K562 (cell line): ENCODE measurements at regions not wholly inside any gene's neighbourhood (a gene's known extent, or its start where the extent isn't known, plus 50 kb on each side); places are given as distances from the start of the nearest gene placed in this dataset.

ENCODE experiments used
- CBFA2T3 ChIP-seq: fragments of 450-650 bp; IDR thresholded peaks from 2 replicates; pipeline ENCODE4 v1.6.1; 2017
- ELF1 ChIP-seq: fragments of 200-800 bp; sonication (Bioruptor generic); IDR thresholded peaks from 2 replicates; pipeline ENCODE4 v1.6.1; 2016; ENCODE audit warnings: missing genetic modification characterization, missing compliant biosample characterization
- EP300 ChIP-seq: IDR thresholded peaks from 2 replicates; pipeline ENCODE4 v1.6.1; 2012; ENCODE audit warnings: low read length, improper control_type of control experiment
- GATA2 ChIP-seq: sonication (generic); formaldehyde crosslinking; IDR thresholded peaks from 2 replicates; pipeline ENCODE4 v1.4.0; 2020; ENCODE audit warnings: mild to moderate bottlenecking, missing genetic modification reagents
- HDAC1 ChIP-seq, 2 experiments: fragments of 450-650 bp; IDR thresholded peaks; 2 replicates each; pipeline ENCODE4 v1.6.1; 2016 to 2017; ENCODE audit warnings: inconsistent platforms in 1 of 2, mild to moderate bottlenecking in 1 of 2, moderate library complexity in 1 of 2
- HMGN3 ChIP-seq: IDR thresholded peaks from 2 replicates; pipeline ENCODE4 v1.6.1; 2011; ENCODE audit warnings: borderline replicate concordance, low read depth, mild to moderate bottlenecking, mixed read lengths, low read length; ENCODE audit not compliant: insufficient read length; ENCODE audit errors: extremely low read depth
- KLF16 ChIP-seq: IDR thresholded peaks from 2 replicates; pipeline ENCODE4 v1.6.1; 2016; ENCODE audit warnings: antibody characterized with exemption
- MAZ ChIP-seq, 2 experiments: fragments of 450-650 bp in 1 of 2; sonication (generic) in 1 of 2; formaldehyde crosslinking; IDR thresholded peaks in 1 of 2; conservative IDR thresholded peaks in 1 of 2; 2 replicates each; pipeline versions ENCODE4 v1.4.0 to v1.5.0; 2020; ENCODE audit warnings: mild to moderate bottlenecking in 1 of 2, missing genetic modification reagents in 1 of 2
- MCM7 ChIP-seq, 2 experiments: fragments of 450-650 bp; IDR thresholded peaks; 2 replicates each; pipeline ENCODE4 v1.6.1; 2016 to 2018
- MIER1 ChIP-seq: fragments of 450-650 bp; IDR thresholded peaks from 2 replicates; pipeline ENCODE4 v1.6.1; 2016; ENCODE audit warnings: antibody characterized with exemption, mild to moderate bottlenecking, low read depth
- NRF1 ChIP-seq, 2 experiments: fragments of 450-650 bp; IDR thresholded peaks in 1 of 2; conservative IDR thresholded peaks in 1 of 2; 2 replicates each; pipeline ENCODE4 v1.6.1; 2014; ENCODE audit warnings: mild to moderate bottlenecking in 2 of 2
- PML ChIP-seq: IDR thresholded peaks from 2 replicates; pipeline ENCODE4 v1.6.1; 2012; ENCODE audit warnings: low read length, inconsistent platforms
- RNF2 ChIP-seq: sonication (generic); IDR thresholded peaks from 2 replicates; pipeline ENCODE4 v1.6.1; 2016
- SMAD4 ChIP-seq: fragments of 250-450 bp; sonication (Bioruptor Pico); conservative IDR thresholded peaks from 2 replicates; pipeline ENCODE4 v1.8.0; 2021; ENCODE audit warnings: inconsistent platforms, mild to moderate bottlenecking, moderate library complexity
- SMARCA4 ChIP-seq: fragments of 450-650 bp; IDR thresholded peaks from 2 replicates; pipeline ENCODE4 v1.6.1; 2016
- SMARCE1 ChIP-seq: fragments of 450-650 bp; IDR thresholded peaks from 2 replicates; pipeline ENCODE4 v1.7.1; 2016; ENCODE audit warnings: mild to moderate bottlenecking
- SNIP1 ChIP-seq: fragments of 450-650 bp; IDR thresholded peaks from 2 replicates; pipeline ENCODE4 v1.7.1; 2017; ENCODE audit warnings: low read depth, mild to moderate bottlenecking
- SOX6 ChIP-seq: fragments of 450-650 bp; IDR thresholded peaks from 2 replicates; pipeline ENCODE4 v1.6.1; 2014; ENCODE audit warnings: mild to moderate bottlenecking
- TAF15 ChIP-seq: fragments of 200-400 bp; formaldehyde crosslinking; IDR thresholded peaks from 2 replicates; pipeline ENCODE4 v1.6.1; 2017; ENCODE audit warnings: mild to moderate bottlenecking, low read depth, low read length, moderate library complexity
- TARDBP ChIP-seq: fragments of 450-650 bp; IDR thresholded peaks from 2 replicates; pipeline ENCODE4 v1.6.1; 2016
- TEAD1 ChIP-seq, 2 experiments: fragments of 450-650 bp in 1 of 2; sonication (generic) in 1 of 2; formaldehyde crosslinking; IDR thresholded peaks; 2 replicates each; pipeline versions ENCODE4 v1.4.0 to v1.8.0; 2020 to 2022; ENCODE audit warnings: mild to moderate bottlenecking in 2 of 2, missing genetic modification reagents in 1 of 2
- TEAD4 ChIP-seq, 2 experiments: sonication (generic) in 1 of 2; formaldehyde crosslinking in 1 of 2; IDR thresholded peaks; 2 replicates each; pipeline versions ENCODE4 v1.6.1 to v1.8.0; 2012 to 2022; ENCODE audit warnings: borderline replicate concordance in 1 of 2, inconsistent platforms in 1 of 2, low read length in 1 of 2, mild to moderate bottlenecking in 1 of 2, missing genetic modification reagents in 1 of 2
- TRIM24 ChIP-seq, 2 experiments: fragments of 450-650 bp; IDR thresholded peaks; 2 replicates each; pipeline ENCODE4 v1.6.1; 2016
- VEZF1 ChIP-seq: fragments of 200-800 bp; sonication (Bioruptor generic); IDR thresholded peaks from 2 replicates; pipeline ENCODE4 v1.6.1; 2017; ENCODE audit warnings: missing genetic modification characterization, missing compliant biosample characterization
- ZNF507 ChIP-seq: conservative IDR thresholded peaks from 2 replicates; pipeline ENCODE4 v1.6.1; 2017; ENCODE audit warnings: missing genetic modification characterization, missing compliant biosample characterization
- TF ChIP-seq, protein P1 (sequence below), 2 experiments: IDR thresholded peaks; 2 replicates each; pipeline ENCODE4 v1.6.1; 2011; ENCODE audit warnings: borderline replicate concordance in 1 of 2, control low read depth in 1 of 2, low read depth in 1 of 2, low read length in 1 of 2, mild to moderate bottlenecking in 1 of 2, mixed read lengths in 1 of 2, moderate library complexity in 1 of 2; ENCODE audit not compliant: insufficient read depth in 1 of 2, insufficient read length in 1 of 2, poor library complexity in 1 of 2, severe bottlenecking in 1 of 2; ENCODE audit errors: extremely low read depth in 1 of 2
- TF ChIP-seq, protein P2 (sequence below): fragments of 450-650 bp; IDR thresholded peaks from 2 replicates; pipeline ENCODE4 v1.6.1; 2016; ENCODE audit warnings: low read depth, mild to moderate bottlenecking, moderate library complexity

DNA sequence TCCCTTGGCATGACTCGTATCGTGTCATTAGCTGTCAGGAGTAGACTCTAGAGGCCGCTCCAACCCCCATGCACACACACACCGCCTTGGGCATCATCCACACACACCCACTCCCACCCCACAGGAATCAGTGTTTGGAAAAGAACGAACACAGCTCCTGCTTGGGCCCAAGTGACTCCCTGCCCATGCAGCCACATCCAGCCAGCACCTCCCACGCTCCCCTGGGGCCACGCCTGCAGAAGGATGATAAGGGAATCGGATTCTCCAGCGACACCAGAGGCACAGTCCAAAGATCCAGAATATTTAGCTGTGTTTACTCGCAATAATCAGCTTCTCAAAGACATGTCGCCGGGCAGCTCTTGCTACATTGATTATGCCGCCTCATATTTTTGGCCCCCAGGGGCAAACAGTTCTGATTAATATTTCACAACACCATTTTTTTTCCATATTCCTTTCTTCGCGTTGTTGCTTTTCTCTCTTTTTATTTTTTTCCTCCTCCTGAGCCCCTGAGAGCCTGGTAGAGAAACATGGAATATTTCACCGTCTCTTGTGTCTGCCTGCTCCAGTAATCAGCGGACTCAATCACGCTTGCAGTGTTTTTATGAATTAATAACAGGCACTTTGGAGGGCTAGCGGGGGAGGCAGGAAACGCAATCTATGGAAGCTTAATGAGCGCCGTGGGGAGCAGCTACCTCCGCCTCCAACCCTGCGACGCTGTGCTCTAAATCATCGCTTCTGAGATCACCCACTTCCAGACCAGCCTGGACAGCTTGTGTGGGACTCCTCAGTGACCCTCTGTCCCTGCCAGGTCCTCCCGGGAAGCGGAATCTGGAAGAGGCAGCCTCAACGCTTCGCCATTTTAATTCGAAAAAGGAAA lies 221.4 kb downstream of the TLE3 start (continued):
- peak; percentile 48; the same call in 1 of the 2 replicates for TF ChIP-seq VEZF1
- no peak for TF ChIP-seq ELF1 (tag)
- TF ChIP-seq SMAD4, result 0 out of 2 replicates have a peak, but pooled peaks have one; percentile 47
- peak; percentile 32; the same call in 1 of the 2 replicates for TF ChIP-seq PML
- TF ChIP-seq MCM7 (IDR thresholded peaks at IDR 0.05), result no peak
- TF ChIP-seq MAZ (CRISPR knock-in tag; conservative IDR thresholded peaks at IDR 0.05 in 1 of 2, IDR thresholded peaks at IDR 0.05 in 1 of 2), result 0 out of 4 replicates have a peak, but pooled peaks of 1 of the 2 experiments have one; percentile 44
- TF ChIP-seq TARDBP, result 0 out of 2 replicates have a peak, but pooled peaks have one; percentile 32
- TF ChIP-seq SMARCE1, result peak; percentile 65; the same call in 1 of the 2 replicates
- TF ChIP-seq ZNF507 (tag), result no peak
- peak; percentile 81 for TF ChIP-seq TEAD4 (IDR thresholded peaks at IDR 0.05; ENCODE audit: low read length)
- TF ChIP-seq TEAD4 (CRISPR knock-in tag; IDR thresholded peaks at IDR 0.05; ENCODE audit: borderline replicate concordance), result no peak
- no peak for TF ChIP-seq TEAD1 (CRISPR knock-in tag; IDR thresholded peaks at IDR 0.05)
- TF ChIP-seq SNIP1, result no peak
- 0 out of 4 replicates have a peak, but pooled peaks of 1 of the 2 experiments have one; percentile 39 for TF ChIP-seq HDAC1 (IDR thresholded peaks at IDR 0.05)
- no peak for TF ChIP-seq TAF15
- peak; percentile 59 for TF ChIP-seq GATA2 (CRISPR knock-in tag)
- TF ChIP-seq SOX6, result peak; percentile 69
- no peak for TF ChIP-seq MIER1
- peak; percentile 64 for TF ChIP-seq EP300
- TF ChIP-seq KLF16, result peak; percentile 83; the same call in 1 of the 2 replicates
- peak; percentile 20 to 56; a peak in 1 of 4 replicates for TF ChIP-seq TRIM24 (IDR thresholded peaks at IDR 0.05)
- peak; percentile 40 for TF ChIP-seq HMGN3
- TF ChIP-seq, protein P1, sequence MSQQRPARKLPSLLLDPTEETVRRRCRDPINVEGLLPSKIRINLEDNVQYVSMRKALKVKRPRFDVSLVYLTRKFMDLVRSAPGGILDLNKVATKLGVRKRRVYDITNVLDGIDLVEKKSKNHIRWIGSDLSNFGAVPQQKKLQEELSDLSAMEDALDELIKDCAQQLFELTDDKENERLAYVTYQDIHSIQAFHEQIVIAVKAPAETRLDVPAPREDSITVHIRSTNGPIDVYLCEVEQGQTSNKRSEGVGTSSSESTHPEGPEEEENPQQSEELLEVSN (IDR thresholded peaks at IDR 0.05; ENCODE audit: borderline replicate concordance in 1 of 2, extremely low read depth in 1 of 2, insufficient read depth in 1 of 2, insufficient read length in 1 of 2, low read depth in 1 of 2, low read length in 1 of 2, poor library complexity in 1 of 2, severe bottlenecking in 1 of 2), result no peak
- TF ChIP-seq NRF1 (conservative IDR thresholded peaks at IDR 0.05 in 1 of 2, IDR thresholded peaks at IDR 0.05 in 1 of 2), result peak in 1 of 2 experiments; percentile 18; a peak in 1 of 4 replicates
- TF ChIP-seq SMARCA4, result peak; percentile 80
- peak; percentile 92 for TF ChIP-seq CBFA2T3
- 0 out of 2 replicates have a peak, but pooled peaks have one; percentile 24 for TF ChIP-seq RNF2
- TF ChIP-seq, protein P2, sequence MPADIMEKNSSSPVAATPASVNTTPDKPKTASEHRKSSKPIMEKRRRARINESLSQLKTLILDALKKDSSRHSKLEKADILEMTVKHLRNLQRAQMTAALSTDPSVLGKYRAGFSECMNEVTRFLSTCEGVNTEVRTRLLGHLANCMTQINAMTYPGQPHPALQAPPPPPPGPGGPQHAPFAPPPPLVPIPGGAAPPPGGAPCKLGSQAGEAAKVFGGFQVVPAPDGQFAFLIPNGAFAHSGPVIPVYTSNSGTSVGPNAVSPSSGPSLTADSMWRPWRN, result 0 out of 2 replicates have a peak, but pooled peaks have one; percentile 28
